Endodermal cell (in vitro differentiated cells): ENCODE measurements at regions not wholly inside any gene's neighbourhood (a gene's known extent, or its start where the extent isn't known, plus 50 kb on each side); places are given as distances from the start of the nearest gene placed in this dataset.

ENCODE experiments used
- DNase-seq: peaks from one replicate; pipeline ENCODE4 v3.0.0-alpha.2; 2017
- H3K27ac ChIP-seq: 2 replicates; pipeline ENCODE4 v1.5.1; 2013; ENCODE audit warnings: mild to moderate bottlenecking, low read depth, low read length, moderate library complexity
- H3K27me3 ChIP-seq: 2 replicates; pipeline ENCODE4 v1.6.1; 2013; ENCODE audit warnings: mild to moderate bottlenecking, low read length, moderate library complexity; ENCODE audit not compliant: insufficient read depth, control insufficient read depth, poor library complexity, severe bottlenecking
- H3K36me3 ChIP-seq: 2 replicates; pipeline ENCODE4 v1.7.0; 2013; ENCODE audit warnings: mild to moderate bottlenecking, low read length, moderate library complexity; ENCODE audit not compliant: control insufficient read depth, insufficient read depth
- H3K4me1 ChIP-seq: one replicate; pipeline ENCODE4 v1.7.0; 2013; ENCODE audit warnings: low read length; ENCODE audit not compliant: control insufficient read depth, insufficient read depth
- H3K4me3 ChIP-seq: 2 replicates; pipeline ENCODE4 v1.5.1; 2013; ENCODE audit warnings: mild to moderate bottlenecking, low read length, moderate library complexity
- H3K9ac ChIP-seq: 2 replicates; pipeline ENCODE4 v1.6.1; 2013; ENCODE audit warnings: mild to moderate bottlenecking, low read length, moderate library complexity; ENCODE audit not compliant: poor library complexity, severe bottlenecking; ENCODE audit errors: extremely low read depth
- H3K9me3 ChIP-seq: 2 replicates; pipeline ENCODE4 v1.6.1; 2013; ENCODE audit warnings: mild to moderate bottlenecking, low read length, moderate library complexity; ENCODE audit not compliant: control insufficient read depth
- H3K27ac Mint-ChIP-seq: 2 replicates; pipeline ENCODE4 v1.8.0; 2020; ENCODE audit warnings: mixed read lengths
- H3K27me3 Mint-ChIP-seq: 2 replicates; pipeline ENCODE4 v1.8.0; 2021; ENCODE audit warnings: mild to moderate bottlenecking, mixed read lengths; ENCODE audit not compliant: insufficient read depth
- H3K36me3 Mint-ChIP-seq: 2 replicates; pipeline ENCODE4 v1.8.0; 2020; ENCODE audit warnings: low read depth, mixed read lengths
- H3K4me1 Mint-ChIP-seq: 2 replicates; pipeline ENCODE4 v1.8.0; 2020; ENCODE audit warnings: mixed read lengths
- H3K4me3 Mint-ChIP-seq: 2 replicates; pipeline ENCODE4 v1.8.0; 2020; ENCODE audit warnings: mild to moderate bottlenecking, moderate library complexity, mixed read lengths
- H3K9me3 Mint-ChIP-seq: 2 replicates; pipeline ENCODE4 v1.8.0; 2020; ENCODE audit warnings: mild to moderate bottlenecking, mixed read lengths
- WGBS, 2 experiments: methylation state at CpG; one replicate each; pipeline versions ENCODE4 v1.1.5 to v1.1.7; 2013; ENCODE audit warnings: missing lambda C conversion rate in 2 of 2, mixed read lengths in 1 of 2; ENCODE audit not compliant: insufficient coverage in 1 of 2, insufficient read length in 1 of 2; 5-methylcytosine and 5-hydroxymethylcytosine counted together
- TF ChIP-seq, protein P1 (sequence below): fragments of 200-600 bp; sonication (generic); conservative IDR thresholded peaks from 2 replicates; pipeline ENCODE4 v1.5.0; 2021; ENCODE audit warnings: antibody characterized with exemption, mild to moderate bottlenecking

DNA sequence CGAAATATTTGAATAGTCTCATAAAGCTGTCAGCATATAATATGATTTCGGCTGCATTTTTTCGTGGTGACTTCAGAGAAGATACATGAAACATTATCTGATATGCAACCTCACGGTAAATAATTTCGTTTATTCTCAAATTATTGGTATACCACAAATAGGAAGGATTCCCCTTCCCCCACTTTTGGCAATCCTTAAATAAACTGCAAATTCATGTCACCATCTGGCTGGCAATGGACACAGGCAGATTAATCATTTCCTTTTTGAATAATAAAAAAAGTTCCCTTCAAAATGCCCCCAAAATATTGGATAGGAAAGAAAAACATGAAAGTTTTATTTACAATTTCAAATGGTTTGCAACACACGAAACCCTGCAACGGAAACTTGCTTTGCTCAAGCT is 234.5 kb upstream of the MEOX2 start:
- Mint-ChIP-seq H3K27me3 (no peaks in the 10 kb centered on the region), H3K36me3 (no peaks in the 10 kb centered on the region), H3K9me3 (no peaks in the 10 kb centered on the region), H3K27ac (no peak overlapping the region), H3K4me3 (no peak overlapping the region), H3K4me1 (no peaks in the 10 kb centered on the region)
- Histone ChIP-seq H3K36me3 (no peaks in the 10 kb centered on the region), H3K27ac (no peak overlapping the region), H3K4me3 (no peak overlapping the region), H3K9ac (no peak overlapping the region), H3K27me3 (no peaks in the 10 kb centered on the region), H3K4me1 (no peaks in the 10 kb centered on the region), H3K9me3 (no peaks in the 10 kb centered on the region)
- no peak for DNase-seq
- WGBS, 2 experiments: 94 to 96% methylated on average over 3 to 6 of the region's 7 CpGs
- TF ChIP-seq, protein P1, sequence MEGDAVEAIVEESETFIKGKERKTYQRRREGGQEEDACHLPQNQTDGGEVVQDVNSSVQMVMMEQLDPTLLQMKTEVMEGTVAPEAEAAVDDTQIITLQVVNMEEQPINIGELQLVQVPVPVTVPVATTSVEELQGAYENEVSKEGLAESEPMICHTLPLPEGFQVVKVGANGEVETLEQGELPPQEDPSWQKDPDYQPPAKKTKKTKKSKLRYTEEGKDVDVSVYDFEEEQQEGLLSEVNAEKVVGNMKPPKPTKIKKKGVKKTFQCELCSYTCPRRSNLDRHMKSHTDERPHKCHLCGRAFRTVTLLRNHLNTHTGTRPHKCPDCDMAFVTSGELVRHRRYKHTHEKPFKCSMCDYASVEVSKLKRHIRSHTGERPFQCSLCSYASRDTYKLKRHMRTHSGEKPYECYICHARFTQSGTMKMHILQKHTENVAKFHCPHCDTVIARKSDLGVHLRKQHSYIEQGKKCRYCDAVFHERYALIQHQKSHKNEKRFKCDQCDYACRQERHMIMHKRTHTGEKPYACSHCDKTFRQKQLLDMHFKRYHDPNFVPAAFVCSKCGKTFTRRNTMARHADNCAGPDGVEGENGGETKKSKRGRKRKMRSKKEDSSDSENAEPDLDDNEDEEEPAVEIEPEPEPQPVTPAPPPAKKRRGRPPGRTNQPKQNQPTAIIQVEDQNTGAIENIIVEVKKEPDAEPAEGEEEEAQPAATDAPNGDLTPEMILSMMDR: no peak

DNA sequence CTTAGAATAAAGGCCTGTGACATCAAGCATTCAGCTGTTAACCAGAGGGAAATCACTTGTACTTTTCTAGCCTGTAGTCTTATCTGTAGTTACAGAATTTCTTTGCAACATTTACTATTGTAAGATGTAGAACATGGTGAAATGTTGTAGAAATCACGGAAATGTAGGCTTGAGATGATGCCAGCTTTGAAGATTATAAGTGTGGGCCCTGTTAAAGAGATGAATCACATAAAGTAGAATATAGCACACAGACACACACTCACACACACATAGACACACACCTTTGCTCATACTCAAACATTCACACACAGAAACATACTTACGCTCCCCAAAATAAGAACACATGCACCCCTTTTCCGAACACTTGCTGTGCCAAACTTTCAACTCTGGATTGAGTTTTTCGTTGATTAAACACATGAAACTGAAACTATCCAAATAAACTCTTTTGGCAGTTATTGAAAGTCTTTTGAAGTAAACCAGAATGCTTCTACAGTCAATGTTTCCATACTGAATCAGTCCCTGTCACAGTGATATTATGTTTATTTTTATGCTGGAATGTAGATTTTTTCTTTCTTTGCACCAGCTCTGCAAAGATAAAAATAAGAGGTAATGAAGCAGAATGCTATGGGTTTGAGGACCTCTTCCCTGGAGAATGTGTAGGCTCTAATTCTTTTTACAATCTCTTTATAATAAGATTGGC is 230.3 kb upstream of the MEOX2 start:
- 90 to 93% methylated on average over 2 to 4 of the region's 4 CpGs for WGBS, 2 experiments
- Mint-ChIP-seq H3K4me3 (no peak overlapping the region), H3K36me3 (no peaks in the 10 kb centered on the region), H3K9me3 (no peaks in the 10 kb centered on the region), H3K27ac (no peak overlapping the region), H3K4me1 (no peaks in the 10 kb centered on the region), H3K27me3 (no peaks in the 10 kb centered on the region)
- Histone ChIP-seq H3K4me3 (no peak overlapping the region), H3K27me3 (no peaks in the 10 kb centered on the region), H3K9me3 (no peaks in the 10 kb centered on the region), H3K36me3 (no peaks in the 10 kb centered on the region), H3K27ac (no peak overlapping the region), H3K9ac (no peak overlapping the region), H3K4me1 (no peaks in the 10 kb centered on the region)
- TF ChIP-seq, protein P1: no peak
- DNase-seq: no peak

DNA sequence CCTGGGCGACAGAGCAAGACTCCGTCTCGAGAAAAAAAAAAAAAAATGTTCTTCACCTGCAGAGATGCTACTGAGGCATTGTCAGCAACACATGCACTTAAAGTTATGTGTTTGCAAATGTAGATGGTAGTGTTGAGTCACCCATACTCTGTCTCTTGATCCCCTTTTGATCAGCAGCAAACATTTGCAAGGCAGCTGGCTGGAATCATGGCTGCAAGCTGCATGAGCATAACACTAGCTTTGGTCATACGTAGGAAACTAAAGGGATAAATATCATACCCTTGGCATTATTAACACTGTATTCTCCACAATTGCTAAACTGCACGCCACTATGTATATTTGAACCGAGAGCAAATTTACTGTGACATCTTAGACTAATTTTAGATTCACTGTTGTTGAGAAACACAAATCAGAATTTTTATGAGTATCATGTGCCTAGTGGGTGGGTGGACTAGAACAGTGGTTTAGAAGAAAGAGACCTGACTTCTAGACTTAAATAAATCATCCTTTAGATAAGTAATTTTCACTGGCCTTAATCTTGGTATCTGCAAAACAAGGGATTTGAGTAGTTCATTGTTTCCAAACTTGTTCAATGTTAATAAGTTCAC is 229.3 kb upstream of the MEOX2 start:
- Histone ChIP-seq H3K4me1 (no peaks in the 10 kb centered on the region), H3K27ac (no peak overlapping the region), H3K27me3 (no peaks in the 10 kb centered on the region), H3K9ac (no peak overlapping the region), H3K4me3 (no peak overlapping the region), H3K9me3 (no peaks in the 10 kb centered on the region), H3K36me3 (no peaks in the 10 kb centered on the region)
- no peaks in the 10 kb centered on the region for H3K4me1 Mint-ChIP-seq
- TF ChIP-seq, protein P1: no peak
- H3K27ac Mint-ChIP-seq: no peak overlapping the region
- H3K36me3 Mint-ChIP-seq: no peaks in the 10 kb centered on the region
- 96% methylated on average over 6 of the region's 6 CpGs; no CpG with 5 or more reads in 1 of the 2 experiments for WGBS, 2 experiments
- no peaks in the 10 kb centered on the region for H3K9me3 Mint-ChIP-seq
- no peak for DNase-seq
- H3K27me3 Mint-ChIP-seq: no peaks in the 10 kb centered on the region
- no peak overlapping the region for H3K4me3 Mint-ChIP-seq
